ENCODE measurements at regions not wholly inside any gene's neighbourhood (a gene's known extent, or its start where the extent isn't known, plus 50 kb on each side); places are given as distances from the start of the nearest gene placed in this dataset.
A peak's percentile ranks its signal among the peaks of the same experiment; 100 is the strongest.

GRCh38 chr11:45597097-45597496, 68.3 kb downstream of the CHST1 start:
- no peak for DNase-seq (ENCODE audit: low spot score)

- no peak for DNase-seq (ENCODE audit: low spot score)
Measured at GRCh38 chr11:45596571-45596970, 68.9 kb downstream of the CHST1 start.

GRCh38 chr11:45593992-45594391, 71.4 kb downstream of the CHST1 start:
- DNase-seq (ENCODE audit: low spot score): no peak

DNA sequence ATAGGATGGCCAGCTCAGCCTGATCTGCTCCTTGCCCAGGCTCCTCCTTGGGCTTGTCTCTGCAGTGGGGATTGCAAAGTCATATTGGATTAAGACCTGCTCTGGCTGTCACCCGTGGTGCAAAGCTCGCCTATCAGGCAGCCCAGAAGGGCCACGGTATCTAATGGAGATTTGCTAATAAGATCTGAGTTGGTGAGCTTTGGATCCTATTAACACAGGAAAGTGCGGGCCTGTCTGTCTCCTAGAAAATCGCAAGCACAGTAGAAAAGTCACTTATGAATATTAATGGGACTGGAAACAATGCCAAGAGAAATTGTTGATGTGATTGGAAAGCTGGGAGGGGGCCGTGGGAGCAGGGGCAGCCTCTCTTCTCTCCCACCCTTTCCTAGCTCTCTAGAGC, 72.8 kb downstream of the CHST1 start:
- DNase-seq (ENCODE audit: low spot score): no peak

GRCh38 chr11:45590743-45591142, 74.7 kb downstream of the CHST1 start:
- DNase-seq (ENCODE audit: low spot score): no peak

GRCh38 chr11:45585205-45585604, 80.2 kb downstream of the CHST1 start:
- DNase-seq (ENCODE audit: low spot score): no peak

GRCh38 chr11:45583981-45584566, 81.3 kb downstream of the CHST1 start:
- DNase-seq (ENCODE audit: low spot score): no peak

DNA sequence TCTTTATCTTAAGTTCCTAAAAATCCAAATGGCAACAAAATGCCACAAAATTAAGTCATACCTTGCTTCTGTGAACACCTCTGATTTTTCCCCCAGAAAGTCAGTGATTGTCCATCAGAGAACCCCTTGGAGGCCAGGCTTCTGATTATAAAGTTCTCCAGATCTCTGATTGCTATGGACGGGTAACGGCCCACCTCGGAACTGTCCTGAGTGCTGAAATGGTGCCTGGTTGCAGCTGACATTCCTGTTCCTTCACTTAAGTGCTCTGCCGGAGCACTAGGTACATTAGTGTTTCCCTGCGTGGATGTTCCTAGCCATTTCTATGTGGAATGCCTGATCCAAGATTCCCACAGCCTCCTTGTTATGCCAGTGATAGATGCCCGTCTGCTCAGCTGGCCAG, 85.0 kb downstream of the CHST1 start:
- DNase-seq (ENCODE audit: low spot score): peak; percentile 35

GRCh38 chr11:45578316-45578715, 87.1 kb downstream of the CHST1 start:
- no peak for DNase-seq (ENCODE audit: low spot score)

DNA sequence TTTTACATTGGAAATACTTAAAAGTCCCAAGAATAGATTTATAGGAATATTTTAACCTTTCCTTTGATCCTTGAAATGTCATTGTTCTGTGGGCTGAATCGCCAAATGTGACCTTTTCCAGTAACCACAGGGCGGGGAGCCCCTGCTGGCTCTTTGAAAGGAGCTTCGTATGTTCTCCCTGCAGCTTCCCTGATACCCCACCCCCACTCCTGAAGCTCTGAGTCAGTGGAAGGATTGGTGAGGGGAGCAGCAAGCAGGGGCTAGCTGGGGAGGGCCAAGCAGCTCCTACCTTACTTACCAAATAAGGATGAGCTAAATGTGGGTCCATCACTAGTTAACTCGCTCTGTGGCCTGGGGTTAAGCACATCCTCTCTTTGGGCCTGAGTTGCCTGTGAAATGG, 87.7 kb downstream of the CHST1 start:
- DNase-seq (ENCODE audit: low spot score): no peak

GRCh38 chr11:45576461-45577215, 88.8 kb downstream of the CHST1 start:
- peak; percentile 31 for DNase-seq (ENCODE audit: low spot score)

- no peak for DNase-seq (ENCODE audit: low spot score)
Measured at GRCh38 chr11:45573728-45574127, 91.7 kb downstream of the CHST1 start.

- DNase-seq (ENCODE audit: low spot score): no peak
Measured at GRCh38 chr11:45572354-45573123, 92.9 kb downstream of the CHST1 start.

GRCh38 chr11:45569776-45570175, 95.6 kb downstream of the CHST1 start:
- no peak for DNase-seq (ENCODE audit: low spot score)

- no peak for DNase-seq (ENCODE audit: low spot score)
Measured at GRCh38 chr11:45568049-45568448, 97.4 kb downstream of the CHST1 start.

DNA sequence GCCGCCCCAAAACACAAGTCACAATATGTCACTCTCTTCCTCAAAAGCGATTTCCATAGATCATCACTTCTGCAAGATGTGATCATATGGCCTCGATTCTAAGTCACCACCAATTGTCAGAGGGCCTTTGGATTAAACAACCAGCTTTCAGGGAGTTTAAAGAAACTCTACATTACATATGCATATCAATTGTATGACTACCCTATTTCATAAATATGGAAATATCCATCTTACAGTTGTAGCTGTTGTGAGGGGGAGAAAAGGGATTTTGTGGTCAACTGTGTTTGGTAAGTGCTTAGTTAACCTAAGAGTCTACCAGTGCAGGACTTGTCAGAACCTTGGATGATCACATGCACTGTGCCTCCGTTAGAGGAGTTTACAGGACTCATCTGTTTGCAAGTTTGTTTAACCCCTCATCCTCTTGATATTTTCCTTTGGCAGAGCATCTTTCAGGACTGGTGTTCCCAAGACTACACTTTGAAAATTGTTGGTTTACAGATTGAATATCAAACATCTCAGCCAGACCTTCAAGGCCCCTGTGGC, 99.9 kb downstream of the CHST1 start:
- no peak for DNase-seq (ENCODE audit: low spot score)

GRCh38 chr11:45563810-45564209, 101.6 kb downstream of the CHST1 start:
- DNase-seq (ENCODE audit: low spot score): no peak

DNA sequence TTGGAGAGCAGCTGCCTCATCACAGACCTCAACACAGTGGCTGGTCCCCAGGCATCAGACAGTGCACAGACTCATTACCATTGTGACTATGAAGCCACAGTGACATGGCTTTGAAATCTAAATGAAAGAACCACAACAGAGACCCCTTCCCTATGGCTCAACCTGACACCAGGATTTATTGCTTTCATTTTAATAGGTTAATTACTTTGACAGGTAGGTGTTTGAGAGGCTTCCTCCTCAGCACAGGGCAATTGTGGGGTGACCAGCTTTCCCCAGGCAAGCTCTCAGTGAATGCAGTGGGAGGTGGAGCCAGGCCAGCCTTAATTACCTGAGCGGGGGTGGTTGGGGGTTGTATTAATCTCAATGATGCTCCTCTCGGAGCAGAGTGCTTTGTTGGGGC, 102.3 kb downstream of the CHST1 start:
- no peak for DNase-seq (ENCODE audit: low spot score)

- no peak for DNase-seq (ENCODE audit: low spot score)
Measured at GRCh38 chr11:45560913-45561281, 104.5 kb downstream of the CHST1 start.

- DNase-seq (ENCODE audit: low spot score): no peak
Measured at GRCh38 chr11:45560155-45560912, 105.1 kb downstream of the CHST1 start.

GRCh38 chr11:45556851-45557707, 108.3 kb downstream of the CHST1 start:
- DNase-seq (ENCODE audit: low spot score): peak; percentile 8
